ENCODE measurements at regions not wholly inside any gene's neighbourhood (a gene's known extent, or its start where the extent isn't known, plus 50 kb on each side); places are given as distances from the start of the nearest gene placed in this dataset.

DNA sequence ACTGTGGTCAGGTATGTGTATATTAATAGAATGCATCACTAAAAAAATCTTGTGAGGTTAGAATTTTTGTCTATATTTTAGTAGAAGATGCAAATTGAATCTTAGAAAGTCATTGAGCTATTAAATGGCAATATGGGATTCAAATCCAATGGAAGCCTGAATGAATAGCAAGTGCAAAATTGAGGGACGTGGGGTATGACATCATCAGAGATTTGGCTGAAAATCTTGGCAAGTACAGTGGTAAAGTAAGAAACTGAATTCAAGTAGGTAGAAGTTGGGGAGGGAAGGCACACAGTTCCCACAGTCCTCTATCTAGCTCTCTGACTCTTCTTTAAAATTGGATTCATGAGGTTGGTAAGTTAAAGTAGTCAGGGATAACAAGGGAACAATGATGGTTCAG lies 97.4 kb upstream of the SSTR1 start:
- ATAC-seq (ENCODE audit: low read depth in 2 of 2) (no peak), DNase-seq (no peak)
- peaks cover 4% of the 10 kb centered on the region for H3K27me3 Mint-ChIP-seq
- H3K9me3 Mint-ChIP-seq, result peaks cover 0 to 4% (median 3%) of the 10 kb centered on the region in 7 donors
- no peak overlapping the region for H3K4me3 ChIP-seq (ENCODE audit: low read depth, low read length)
- H3K27ac Mint-ChIP-seq, result no peak overlapping the region
- no peak overlapping the region for H3K4me3 Mint-ChIP-seq
- H3K4me1 Mint-ChIP-seq, result peaks cover 1 to 11% (median 8%) of the 10 kb centered on the region in 4 donors
- no peaks in the 10 kb centered on the region for H3K4me1 ChIP-seq (ENCODE audit: control insufficient read depth, insufficient read depth, low read length, poor library complexity, severe bottlenecking)
- no peaks in the 10 kb centered on the region for H3K36me3 ChIP-seq (ENCODE audit: control insufficient read depth, insufficient read depth, low read length)
- no peaks in the 10 kb centered on the region for H3K27me3 ChIP-seq (ENCODE audit: control insufficient read depth, insufficient read depth, low read length)
- H3K36me3 Mint-ChIP-seq, result peaks cover 6% of the 10 kb centered on the region
- H3K27ac ChIP-seq (ENCODE audit: insufficient read depth, low read length, poor library complexity, severe bottlenecking), result no peak overlapping the region
- H3K9me3 ChIP-seq (ENCODE audit: control insufficient read depth in 2 of 2, low read length in 2 of 2), result no peaks in the 10 kb centered on the region

DNA sequence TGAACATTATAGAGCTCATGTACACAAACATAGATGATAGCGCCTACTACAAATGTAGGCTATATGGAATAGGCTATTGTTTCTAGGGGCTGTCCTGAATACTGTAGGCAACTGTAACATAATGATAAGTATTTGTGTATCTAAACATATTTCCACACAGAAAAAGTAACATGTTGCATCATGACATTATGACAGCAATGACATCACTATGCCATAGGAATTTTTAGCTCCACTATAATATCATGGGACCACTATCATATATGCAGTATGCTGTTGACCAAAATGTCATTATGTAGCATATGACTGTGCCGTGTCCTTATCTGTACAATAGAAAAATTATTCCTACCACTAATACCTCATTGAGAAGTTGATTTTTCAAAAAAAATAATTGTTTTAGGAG lies 96.7 kb upstream of the SSTR1 start:
- Histone ChIP-seq H3K4me3 (ENCODE audit: low read depth, low read length) (no peak overlapping the region), H3K9me3 (ENCODE audit: control insufficient read depth in 2 of 2, low read length in 2 of 2) (no peaks in the 10 kb centered on the region), H3K36me3 (ENCODE audit: control insufficient read depth, insufficient read depth, low read length) (no peaks in the 10 kb centered on the region), H3K27me3 (ENCODE audit: control insufficient read depth, insufficient read depth, low read length) (no peaks in the 10 kb centered on the region), H3K4me1 (ENCODE audit: control insufficient read depth, insufficient read depth, low read length, poor library complexity, severe bottlenecking) (no peaks in the 10 kb centered on the region), H3K27ac (ENCODE audit: insufficient read depth, low read length, poor library complexity, severe bottlenecking) (no peak overlapping the region)
- Mint-ChIP-seq H3K4me3 (no peak overlapping the region), H3K4me1 (peaks cover 1 to 11% (median 8%) of the 10 kb centered on the region in 4 donors), H3K36me3 (peaks cover 6% of the 10 kb centered on the region), H3K27ac (no peak overlapping the region), H3K9me3 (peaks cover 0 to 4% (median 3%) of the 10 kb centered on the region in 7 donors), H3K27me3 (peaks cover 1% of the 10 kb centered on the region)
- ATAC-seq (ENCODE audit: low read depth in 2 of 2) (no peak), DNase-seq (no peak)

- Histone ChIP-seq H3K4me1 (ENCODE audit: control insufficient read depth, insufficient read depth, low read length, poor library complexity, severe bottlenecking) (no peaks in the 10 kb centered on the region), H3K36me3 (ENCODE audit: control insufficient read depth, insufficient read depth, low read length) (no peaks in the 10 kb centered on the region), H3K9me3 (ENCODE audit: control insufficient read depth in 2 of 2, low read length in 2 of 2) (no peaks in the 10 kb centered on the region), H3K4me3 (ENCODE audit: low read depth, low read length) (no peak overlapping the region), H3K27ac (ENCODE audit: insufficient read depth, low read length, poor library complexity, severe bottlenecking) (no peak overlapping the region), H3K27me3 (ENCODE audit: control insufficient read depth, insufficient read depth, low read length) (no peaks in the 10 kb centered on the region)
- DNase-seq, result no peak
- H3K27me3 Mint-ChIP-seq, result no peaks in the 10 kb centered on the region
- ATAC-seq (ENCODE audit: low read depth in 2 of 2), result no peak
- peaks cover 3% of the 10 kb centered on the region for H3K36me3 Mint-ChIP-seq
- peaks cover 0 to 2% (median 0%) of the 10 kb centered on the region in 4 donors for H3K4me1 Mint-ChIP-seq
- H3K27ac Mint-ChIP-seq, result no peak overlapping the region
- H3K9me3 Mint-ChIP-seq, result peaks cover 0 to 4% (median 1%) of the 10 kb centered on the region in 7 donors
- H3K4me3 Mint-ChIP-seq, result no peak overlapping the region
Measured at GRCh38 chr14:38113546-38113945, 94.2 kb upstream of the SSTR1 start.

- Histone ChIP-seq H3K27ac (ENCODE audit: insufficient read depth, low read length, poor library complexity, severe bottlenecking) (no peak overlapping the region), H3K36me3 (ENCODE audit: control insufficient read depth, insufficient read depth, low read length) (no peaks in the 10 kb centered on the region), H3K9me3 (ENCODE audit: control insufficient read depth in 2 of 2, low read length in 2 of 2) (no peaks in the 10 kb centered on the region), H3K4me3 (ENCODE audit: low read depth, low read length) (no peak overlapping the region), H3K4me1 (ENCODE audit: control insufficient read depth, insufficient read depth, low read length, poor library complexity, severe bottlenecking) (peaks cover 4% of the 10 kb centered on the region), H3K27me3 (ENCODE audit: control insufficient read depth, insufficient read depth, low read length) (no peaks in the 10 kb centered on the region)
- peaks cover 0 to 4% (median 0%) of the 10 kb centered on the region in 7 donors for H3K9me3 Mint-ChIP-seq
- H3K27me3 Mint-ChIP-seq, result no peaks in the 10 kb centered on the region
- no peak for ATAC-seq (ENCODE audit: low read depth in 2 of 2)
- DNase-seq, result no peak
- H3K4me3 Mint-ChIP-seq, result no peak overlapping the region
- no peak overlapping the region for H3K27ac Mint-ChIP-seq
- H3K36me3 Mint-ChIP-seq, result no peaks in the 10 kb centered on the region
- peaks cover 4 to 13% (median 7%) of the 10 kb centered on the region in 4 donors for H3K4me1 Mint-ChIP-seq
Measured at GRCh38 chr14:38116895-38117294, 90.8 kb upstream of the SSTR1 start.

DNA sequence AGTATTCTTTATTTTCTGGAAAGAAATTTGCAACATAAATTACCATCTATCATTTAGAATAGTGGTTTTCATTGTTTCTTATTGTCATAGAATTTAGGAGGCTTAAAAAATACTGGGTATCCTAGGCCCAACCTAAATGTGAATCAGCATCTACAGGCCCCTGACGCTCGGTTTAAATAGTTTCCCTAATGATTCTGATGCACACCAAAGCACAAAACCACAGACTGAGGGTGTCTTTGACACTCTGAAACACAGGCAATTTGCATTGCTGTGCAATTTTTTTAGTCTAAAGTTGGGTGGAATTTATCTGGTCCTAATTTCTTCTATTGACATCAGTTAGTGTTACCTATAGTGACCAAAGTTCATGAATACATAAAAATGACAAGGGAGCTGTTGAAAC lies 87.6 kb upstream of the SSTR1 start:
- H3K27me3 Mint-ChIP-seq, result no peaks in the 10 kb centered on the region
- ATAC-seq (ENCODE audit: low read depth in 2 of 2), result no peak
- no peak overlapping the region for H3K27ac ChIP-seq (ENCODE audit: insufficient read depth, low read length, poor library complexity, severe bottlenecking)
- H3K9me3 Mint-ChIP-seq, result peaks cover 0 to 4% (median 0%) of the 10 kb centered on the region in 7 donors
- H3K36me3 ChIP-seq (ENCODE audit: control insufficient read depth, insufficient read depth, low read length), result no peaks in the 10 kb centered on the region
- DNase-seq, result no peak
- no peaks in the 10 kb centered on the region for H3K9me3 ChIP-seq (ENCODE audit: control insufficient read depth in 2 of 2, low read length in 2 of 2)
- H3K4me3 Mint-ChIP-seq, result no peak overlapping the region
- peaks cover 4% of the 10 kb centered on the region for H3K4me1 ChIP-seq (ENCODE audit: control insufficient read depth, insufficient read depth, low read length, poor library complexity, severe bottlenecking)
- H3K4me3 ChIP-seq (ENCODE audit: low read depth, low read length), result no peak overlapping the region
- no peak overlapping the region for H3K27ac Mint-ChIP-seq
- H3K36me3 Mint-ChIP-seq, result no peaks in the 10 kb centered on the region
- peaks cover 4 to 28% (median 18%) of the 10 kb centered on the region in 4 donors for H3K4me1 Mint-ChIP-seq
- no peaks in the 10 kb centered on the region for H3K27me3 ChIP-seq (ENCODE audit: control insufficient read depth, insufficient read depth, low read length)

- DNase-seq, result no peak
- H3K4me1 ChIP-seq (ENCODE audit: control insufficient read depth, insufficient read depth, low read length, poor library complexity, severe bottlenecking), result peaks cover 4% of the 10 kb centered on the region
- H3K4me3 Mint-ChIP-seq, result peak overlapping the region in 1 of 4 donors; percentile 5
- no peak for ATAC-seq (ENCODE audit: low read depth in 2 of 2)
- H3K4me1 Mint-ChIP-seq, result peaks cover 6 to 36% (median 23%) of the 10 kb centered on the region in 4 donors
- no peaks in the 10 kb centered on the region for H3K27me3 ChIP-seq (ENCODE audit: control insufficient read depth, insufficient read depth, low read length)
- no peaks in the 10 kb centered on the region for H3K36me3 Mint-ChIP-seq
- no peak overlapping the region for H3K27ac ChIP-seq (ENCODE audit: insufficient read depth, low read length, poor library complexity, severe bottlenecking)
- no peaks in the 10 kb centered on the region for H3K9me3 ChIP-seq (ENCODE audit: control insufficient read depth in 2 of 2, low read length in 2 of 2)
- peak overlapping the region; percentile 8 to 91 (median 15) for H3K27ac Mint-ChIP-seq
- no peaks in the 10 kb centered on the region for H3K36me3 ChIP-seq (ENCODE audit: control insufficient read depth, insufficient read depth, low read length)
- peak overlapping the region; percentile 37 for H3K4me3 ChIP-seq (ENCODE audit: low read depth, low read length)
- H3K27me3 Mint-ChIP-seq, result no peaks in the 10 kb centered on the region
- peaks cover 0 to 3% (median 0%) of the 10 kb centered on the region in 7 donors for H3K9me3 Mint-ChIP-seq
Measured at GRCh38 chr14:38121320-38122020, 86.2 kb upstream of the SSTR1 start.

- Histone ChIP-seq H3K4me1 (ENCODE audit: control insufficient read depth, insufficient read depth, low read length, poor library complexity, severe bottlenecking) (peaks cover 4% of the 10 kb centered on the region), H3K36me3 (ENCODE audit: control insufficient read depth, insufficient read depth, low read length) (no peaks in the 10 kb centered on the region), H3K9me3 (ENCODE audit: control insufficient read depth in 2 of 2, low read length in 2 of 2) (no peaks in the 10 kb centered on the region), H3K4me3 (ENCODE audit: low read depth, low read length) (no peak overlapping the region), H3K27ac (ENCODE audit: insufficient read depth, low read length, poor library complexity, severe bottlenecking) (no peak overlapping the region), H3K27me3 (ENCODE audit: control insufficient read depth, insufficient read depth, low read length) (no peaks in the 10 kb centered on the region)
- ATAC-seq (ENCODE audit: low read depth in 2 of 2) (no peak), DNase-seq (no peak)
- Mint-ChIP-seq H3K9me3 (peaks cover 0 to 1% (median 0%) of the 10 kb centered on the region in 7 donors), H3K27me3 (no peaks in the 10 kb centered on the region), H3K4me1 (peaks cover 6 to 38% (median 23%) of the 10 kb centered on the region in 4 donors), H3K4me3 (peak overlapping the region in 1 of 4 donors; percentile 34), H3K36me3 (no peaks in the 10 kb centered on the region), H3K27ac (no peak overlapping the region)
Measured at GRCh38 chr14:38122241-38122640, 85.5 kb upstream of the SSTR1 start.

GRCh38 chr14:38124506-38124905 lies 83.2 kb upstream of the SSTR1 start:
- Mint-ChIP-seq H3K27ac (peak overlapping the region in 2 of 3 donors; percentile 43 to 57), H3K4me3 (no peak overlapping the region)

More at GRCh38 chr14:38124506-38124905, 83.2 kb upstream of the SSTR1 start:
- H3K4me1 ChIP-seq (ENCODE audit: control insufficient read depth, insufficient read depth, low read length, poor library complexity, severe bottlenecking), result peaks cover 5% of the 10 kb centered on the region
- ATAC-seq (ENCODE audit: low read depth in 2 of 2) (no peak), DNase-seq (no peak)
- H3K9me3 Mint-ChIP-seq, result peaks cover 0 to 1% (median 0%) of the 10 kb centered on the region in 7 donors
- H3K36me3 Mint-ChIP-seq, result no peaks in the 10 kb centered on the region
- H3K27ac ChIP-seq (ENCODE audit: insufficient read depth, low read length, poor library complexity, severe bottlenecking), result no peak overlapping the region
- no peaks in the 10 kb centered on the region for H3K9me3 ChIP-seq (ENCODE audit: control insufficient read depth in 2 of 2, low read length in 2 of 2)
- no peak overlapping the region for H3K4me3 ChIP-seq (ENCODE audit: low read depth, low read length)
- no peaks in the 10 kb centered on the region for H3K36me3 ChIP-seq (ENCODE audit: control insufficient read depth, insufficient read depth, low read length)
- H3K4me1 Mint-ChIP-seq, result peaks cover 6 to 43% (median 24%) of the 10 kb centered on the region in 4 donors
- H3K27me3 ChIP-seq (ENCODE audit: control insufficient read depth, insufficient read depth, low read length), result no peaks in the 10 kb centered on the region
- no peaks in the 10 kb centered on the region for H3K27me3 Mint-ChIP-seq

Measured in CD4-positive, CD25-positive, alpha-beta regulatory T cell (primary cell).